SK-N-SH (cell line): ENCODE measurements at regions not wholly inside any gene's neighbourhood (a gene's known extent, or its start where the extent isn't known, plus 50 kb on each side); places are given as distances from the start of the nearest gene placed in this dataset.
"Not testable (repeated sequence)": the region's sequence is repeated elsewhere in the genome, so short reads cannot be mapped to it uniquely, and the experiment has no call there.

Source experiments
- CTCF ChIP-seq: fragments of 200-600 bp; sonication (generic); IDR thresholded peaks from 2 replicates; pipeline ENCODE4 v1.6.1; 2017; ENCODE audit warnings: antibody characterized with exemption, mild to moderate bottlenecking, moderate library complexity
- EZH2phosphoT487 ChIP-seq: fragments of 200-600 bp; sonication (generic); IDR thresholded peaks from 2 replicates; pipeline ENCODE4 v1.6.1; 2017; ENCODE audit warnings: low read depth, mixed run types, mild to moderate bottlenecking, antibody characterized with exemption, moderate library complexity, borderline replicate concordance
- MAX ChIP-seq: IDR thresholded peaks from 2 replicates; pipeline ENCODE4 v1.4.0; 2012; ENCODE audit warnings: low read depth
- MXI1 ChIP-seq: IDR thresholded peaks from 2 replicates; pipeline ENCODE4 v1.6.1; 2012; ENCODE audit warnings: mild to moderate bottlenecking, low read depth, low read length, improper control_type of control experiment
- NFIC ChIP-seq: IDR thresholded peaks from 2 replicates; pipeline ENCODE4 v1.4.0; 2012; ENCODE audit warnings: borderline replicate concordance
- POLR2AphosphoS5 ChIP-seq: IDR thresholded peaks from 2 replicates; pipeline ENCODE4 v1.6.1; 2012; ENCODE audit warnings: low read depth, low read length
- RAD21 ChIP-seq: IDR thresholded peaks from 2 replicates; pipeline ENCODE4 v1.6.1; 2012; ENCODE audit warnings: mild to moderate bottlenecking, low read length
- REST ChIP-seq: IDR thresholded peaks from 2 replicates; pipeline ENCODE4 v1.6.1; 2012; ENCODE audit warnings: mild to moderate bottlenecking, low read depth, low read length, moderate library complexity
- RXRA ChIP-seq: IDR thresholded peaks from 2 replicates; pipeline ENCODE4 v1.4.0; 2012; ENCODE audit warnings: low read depth, mild to moderate bottlenecking, borderline replicate concordance
- SMC3 ChIP-seq: IDR thresholded peaks from 2 replicates; pipeline ENCODE4 v1.6.1; 2012; ENCODE audit warnings: low read depth, low read length, improper control_type of control experiment
- TAF1 ChIP-seq: IDR thresholded peaks from 2 replicates; pipeline ENCODE4 v1.6.1; 2012; ENCODE audit warnings: low read depth, mild to moderate bottlenecking, low read length, moderate library complexity, borderline replicate concordance

- not testable (repeated sequence) for TF ChIP-seq CTCF, POLR2AphosphoS5, RXRA, RAD21, REST, SMC3, MXI1, EZH2phosphoT487, TAF1, NFIC, MAX
Measured at GRCh38 chr21:10328646-10329045, 192.7 kb upstream of the TPTE start.
